ENCODE measurements at regions not wholly inside any gene's neighbourhood (a gene's known extent, or its start where the extent isn't known, plus 50 kb on each side); places are given as distances from the start of the nearest gene placed in this dataset.

DNA sequence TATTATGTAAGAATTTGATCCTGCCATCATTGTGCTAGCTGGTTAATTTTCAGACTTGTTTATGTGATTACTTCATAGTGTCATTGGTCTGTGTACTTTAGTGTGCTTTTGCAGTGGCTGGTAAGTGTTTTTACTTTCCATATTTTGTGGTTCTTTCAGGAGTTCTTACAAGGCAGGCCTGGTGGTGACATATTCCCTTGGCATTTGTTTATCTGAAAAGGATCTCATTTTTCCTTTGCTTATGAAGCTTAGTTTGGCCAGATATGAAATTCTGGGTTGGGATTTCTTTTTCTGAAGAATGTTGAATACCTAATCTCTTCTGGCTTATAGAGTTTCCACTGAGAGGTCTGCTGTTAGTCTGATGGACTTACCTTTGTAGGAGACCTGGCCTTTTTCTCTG, 72.8 kb upstream of the MC4R start:
- DNase-seq (ENCODE audit: low read depth in 2 of 2): peak in 1 of 2 experiments; percentile 2

- DNase-seq (ENCODE audit: low read depth in 2 of 2): no peak
These were observed 74.2 kb upstream of the MC4R start for GRCh38 chr18:60446821-60447220.

DNA sequence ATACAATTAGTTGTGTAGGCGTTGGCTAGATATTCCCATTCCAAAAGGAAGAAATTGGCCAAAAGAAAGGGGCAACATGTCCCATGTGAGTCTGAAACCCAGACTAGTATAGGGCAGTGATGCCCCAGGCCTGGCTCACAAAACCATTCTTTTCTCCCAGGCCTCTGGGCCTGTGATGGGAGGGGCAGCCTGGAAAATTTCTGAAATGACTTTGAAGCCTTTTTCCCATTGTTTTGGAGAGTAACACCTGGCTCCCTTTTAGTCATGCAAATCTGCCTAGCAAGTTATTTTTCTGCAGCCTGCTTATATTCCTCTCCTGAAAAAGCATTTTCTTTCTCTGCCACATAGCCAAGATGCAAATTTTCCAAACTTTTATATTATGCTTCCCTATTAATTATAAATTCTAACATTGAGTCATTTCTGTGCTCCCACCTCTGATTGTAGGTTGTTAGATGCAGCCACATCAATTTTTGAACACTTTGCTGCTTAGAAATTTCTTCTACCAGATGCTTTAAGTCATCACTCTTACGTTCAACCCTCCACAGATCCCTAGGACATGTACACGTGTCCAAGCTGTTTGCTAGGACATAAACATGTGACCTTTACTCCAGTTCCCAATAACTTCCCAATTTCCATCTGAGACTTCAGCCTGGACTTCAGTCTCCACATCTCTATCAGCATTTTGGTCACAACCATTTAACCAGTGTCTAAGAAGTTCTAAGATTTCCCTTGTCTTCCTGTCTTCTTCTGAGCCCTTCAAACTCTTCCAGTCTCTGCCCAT, 76.1 kb upstream of the MC4R start:
- no peak for DNase-seq (ENCODE audit: low read depth in 2 of 2)

GRCh38 chr18:60452421-60452820, 79.8 kb upstream of the MC4R start:
- peak; percentile 56 to 57 for DNase-seq (ENCODE audit: low read depth in 2 of 2)

GRCh38 chr18:60466677-60467076, 94.1 kb upstream of the MC4R start:
- peak; percentile 57 to 61 for DNase-seq (ENCODE audit: low read depth in 2 of 2)

- no peak for DNase-seq (ENCODE audit: low read depth in 2 of 2)
These were observed 97.0 kb upstream of the MC4R start for GRCh38 chr18:60469387-60470100.

GRCh38 chr18:60471652-60472051, 99.1 kb upstream of the MC4R start:
- no peak for DNase-seq (ENCODE audit: low read depth in 2 of 2)

- DNase-seq (ENCODE audit: low read depth in 2 of 2): peak; percentile 36 to 39
These were observed 112.6 kb upstream of the MC4R start for GRCh38 chr18:60485201-60485600.

DNA sequence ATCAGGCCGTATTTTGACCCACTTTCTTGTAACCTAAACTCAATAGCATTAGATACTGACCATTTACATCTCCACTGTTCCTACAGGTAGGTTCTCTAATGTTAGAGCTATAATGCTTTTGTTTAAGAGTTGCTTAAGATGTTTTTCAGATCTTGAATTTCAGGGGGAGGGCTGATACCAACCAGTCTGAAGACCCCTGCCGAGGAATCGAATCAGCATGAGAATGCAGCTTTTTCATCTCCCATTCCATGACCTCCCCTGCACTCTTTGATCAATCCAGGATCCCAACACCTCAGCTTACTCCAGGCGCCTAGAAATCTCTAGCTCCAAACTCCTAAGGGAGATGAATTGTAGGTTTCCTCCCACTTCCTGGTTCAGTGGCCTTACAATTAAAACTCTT, 120.5 kb upstream of the MC4R start:
- DNase-seq (ENCODE audit: low read depth in 2 of 2): no peak

GRCh38 chr18:60499675-60500074, 127.1 kb upstream of the MC4R start:
- DNase-seq (ENCODE audit: low read depth in 2 of 2): no peak

DNA sequence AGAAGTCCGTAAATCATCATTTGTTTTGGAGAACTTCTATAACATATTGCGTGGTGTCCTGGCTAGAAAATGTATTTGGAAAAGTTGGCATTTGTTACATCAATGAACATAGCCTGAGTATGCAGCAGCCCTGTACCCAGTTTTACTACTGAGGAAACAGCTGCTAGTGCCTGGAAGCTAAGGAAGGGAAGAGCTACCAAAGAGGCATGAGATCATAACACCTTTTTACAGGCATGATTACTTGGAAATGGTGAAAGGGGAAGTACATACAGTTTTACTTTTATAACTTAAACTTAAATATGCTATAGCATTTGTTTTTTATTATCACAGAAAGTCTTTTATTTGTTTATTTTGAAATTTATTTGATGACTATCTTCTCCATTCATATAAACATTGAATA, 128.4 kb upstream of the MC4R start:
- no peak for DNase-seq (ENCODE audit: low read depth in 2 of 2)

- DNase-seq (ENCODE audit: low read depth in 2 of 2): no peak
These were observed 130.0 kb upstream of the MC4R start for GRCh38 chr18:60502591-60502990.

GRCh38 chr18:60503199-60503598, 130.6 kb upstream of the MC4R start:
- no peak for DNase-seq (ENCODE audit: low read depth in 2 of 2)

DNA sequence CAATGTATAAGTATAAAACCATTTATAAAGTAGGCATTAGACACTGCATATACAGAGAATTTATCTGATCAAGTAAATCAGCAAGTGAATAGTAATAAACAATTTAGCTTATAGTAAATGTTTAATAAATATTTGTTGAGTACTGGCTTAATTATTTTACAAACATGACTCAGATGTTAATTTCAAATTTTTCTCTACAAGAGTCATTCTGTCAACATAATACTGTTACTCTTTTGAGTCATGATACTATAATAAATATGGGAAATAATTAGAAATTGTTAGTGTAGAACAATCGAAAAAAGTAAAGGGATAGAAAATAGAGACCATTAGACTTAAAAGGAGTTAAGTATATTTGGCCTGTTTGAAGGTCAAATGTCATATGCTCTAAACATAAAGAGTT, 133.6 kb upstream of the MC4R start:
- no peak for DNase-seq (ENCODE audit: low read depth in 2 of 2)

DNA sequence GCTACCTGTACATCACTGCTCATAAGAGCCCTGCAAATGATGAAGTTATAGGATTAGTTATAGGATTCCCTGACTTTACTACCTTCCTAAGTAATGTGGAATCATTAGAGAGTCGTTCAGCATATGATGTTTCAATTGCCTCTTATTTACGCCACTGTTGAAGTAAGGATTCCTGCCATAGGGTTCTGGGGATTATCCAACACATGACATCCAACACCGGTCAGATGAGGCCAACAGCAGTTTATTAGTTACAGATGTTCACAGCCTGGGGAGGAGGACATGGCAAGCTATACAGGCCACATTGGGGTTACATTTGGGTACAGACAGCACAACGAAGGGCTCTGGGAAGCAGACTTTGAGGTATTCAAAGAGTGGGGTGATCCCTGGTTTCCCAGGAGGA, 134.1 kb upstream of the MC4R start:
- DNase-seq (ENCODE audit: low read depth in 2 of 2): peak; percentile 29 to 34

GRCh38 chr18:60508108-60508507, 135.5 kb upstream of the MC4R start:
- peak; percentile 25 to 31 for DNase-seq (ENCODE audit: low read depth in 2 of 2)

- DNase-seq (ENCODE audit: low read depth in 2 of 2): peak in 1 of 2 experiments; percentile 11
These were observed 162.0 kb upstream of the MC4R start for GRCh38 chr18:60534538-60534937.

DNA sequence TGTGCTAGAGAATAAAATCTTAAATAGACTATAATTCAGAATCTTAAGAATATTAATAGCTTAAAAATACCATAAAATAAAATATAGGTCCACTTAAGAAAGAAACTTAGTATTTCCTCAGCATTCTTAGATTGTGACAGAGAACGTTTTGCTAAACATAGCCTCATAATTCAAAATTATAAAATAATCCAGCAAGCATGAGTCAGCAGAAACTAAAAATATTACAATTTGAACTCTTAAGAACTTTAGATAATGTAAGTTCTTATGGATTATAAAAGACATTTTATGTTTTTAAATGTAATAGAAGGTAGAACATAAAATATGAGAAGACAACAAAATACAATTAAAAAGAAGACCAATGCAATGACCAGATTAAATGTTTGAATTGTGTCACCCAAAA, 164.5 kb upstream of the MC4R start:
- no peak for DNase-seq (ENCODE audit: low read depth in 2 of 2)

DNA sequence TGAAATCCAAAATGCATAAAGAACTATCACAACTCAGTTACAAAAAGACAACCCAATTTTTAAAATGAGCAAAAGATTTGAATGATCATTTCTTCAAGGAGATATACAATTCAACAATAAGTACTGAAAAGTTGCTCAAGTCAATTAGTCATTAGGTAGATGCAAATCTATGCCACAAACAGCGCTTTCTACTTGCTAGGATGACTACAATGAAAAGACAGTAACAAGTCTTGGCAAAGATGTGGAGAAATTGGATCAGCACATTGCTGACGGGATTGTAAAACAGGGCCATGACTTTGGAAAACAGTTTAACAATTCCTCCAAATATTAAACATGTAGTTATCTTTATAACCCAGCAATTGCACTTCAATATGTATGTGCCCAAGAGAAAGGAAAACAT, 166.3 kb upstream of the MC4R start:
- no peak for DNase-seq (ENCODE audit: low read depth in 2 of 2)

GRCh38 chr18:60541661-60542060, 169.1 kb upstream of the MC4R start:
- no peak for DNase-seq (ENCODE audit: low read depth in 2 of 2)

DNA sequence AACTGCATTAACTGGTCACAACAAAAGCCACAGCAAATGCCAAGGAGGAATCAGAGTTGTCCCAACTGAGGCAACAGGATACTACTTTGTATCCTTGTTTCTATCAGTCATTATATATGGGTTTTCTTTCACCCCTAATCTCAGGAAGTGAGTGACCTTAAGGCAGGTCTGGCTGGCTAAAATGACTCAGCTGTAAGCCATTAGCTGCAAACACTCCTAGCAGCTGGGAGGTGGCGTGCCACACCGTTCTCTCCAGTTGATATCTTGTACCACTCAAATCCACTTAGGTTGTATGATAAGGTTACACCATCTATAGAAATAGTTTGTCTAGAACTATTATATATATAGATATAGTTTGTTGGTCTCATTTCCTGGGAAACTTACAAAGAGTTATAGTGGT, 171.1 kb upstream of the MC4R start:
- DNase-seq (ENCODE audit: low read depth in 2 of 2): no peak

DNA sequence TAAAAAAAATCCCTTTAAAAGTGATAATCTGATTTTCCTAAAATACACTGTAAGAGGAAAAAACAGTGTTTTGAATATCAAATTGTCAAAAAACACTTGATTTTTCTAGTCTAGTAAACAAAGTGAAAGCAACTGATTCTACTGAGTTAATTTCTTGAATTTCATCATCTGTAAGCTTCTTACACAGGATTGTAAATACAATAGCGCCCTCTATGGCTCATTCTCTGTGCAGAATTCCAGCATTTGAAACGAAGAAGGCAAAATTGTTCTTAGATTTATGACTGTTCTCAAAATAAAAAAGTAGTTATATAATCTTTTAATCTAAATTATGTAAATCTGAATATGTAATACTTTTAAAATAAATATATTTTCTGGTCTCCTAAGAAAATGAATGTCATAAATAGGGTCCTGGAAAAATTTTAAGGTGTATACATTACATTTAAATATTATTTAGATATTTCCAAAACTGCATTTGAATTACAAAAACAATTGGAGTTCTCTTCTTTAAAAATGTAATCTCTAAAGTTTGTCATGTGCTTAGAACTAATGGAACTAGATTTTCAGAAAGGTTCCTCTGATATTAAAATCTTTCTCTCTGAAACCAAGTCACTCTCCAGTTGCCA, 176.9 kb upstream of the MC4R start:
- DNase-seq (ENCODE audit: low read depth in 2 of 2): peak; percentile 47 to 53

DNA sequence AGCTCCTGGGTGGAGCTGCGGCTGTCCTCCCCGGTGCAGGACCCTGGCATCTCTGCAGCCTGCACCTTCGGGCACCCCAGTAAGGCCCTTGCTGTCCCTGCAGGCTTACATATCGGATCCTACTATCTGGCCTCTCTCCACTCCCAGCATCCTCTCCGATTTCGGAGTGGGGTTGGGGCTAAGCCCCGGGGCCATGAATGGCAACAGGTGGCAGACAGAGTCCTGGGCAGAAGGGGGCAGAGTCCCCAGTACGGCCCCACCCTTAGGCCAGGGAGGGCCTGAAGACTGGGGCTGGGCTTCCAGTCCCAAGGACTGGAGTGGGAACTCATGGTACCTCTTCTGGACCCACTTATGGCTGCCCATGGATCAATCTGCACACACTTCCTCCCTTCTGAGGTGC, 180.4 kb upstream of the MC4R start:
- DNase-seq (ENCODE audit: low read depth in 2 of 2): no peak

Data from fibroblast of skin of left quadriceps (primary cell).